ENCODE measurements at regions not wholly inside any gene's neighbourhood (a gene's known extent, or its start where the extent isn't known, plus 50 kb on each side); places are given as distances from the start of the nearest gene placed in this dataset.

- TF ChIP-seq POLR2A (IDR thresholded peaks at IDR 0.05; ENCODE audit: low read depth, low read length) (no peak), POLR2AphosphoS5 (IDR thresholded peaks at IDR 0.05; ENCODE audit: low read depth, low read length) (no peak)
Observed at GRCh38 chr4:79046016-79046592, 106.9 kb upstream of the PAQR3 start.
